ENCODE measurements at regions not wholly inside any gene's neighbourhood (a gene's known extent, or its start where the extent isn't known, plus 50 kb on each side); places are given as distances from the start of the nearest gene placed in this dataset.

- Histone ChIP-seq H3K4me2 (ENCODE audit: insufficient read depth, low read length) (no peak overlapping the region), H3K4me1 (replicated peaks in 1 of 2; ENCODE audit: control insufficient read depth in 2 of 2, insufficient read depth in 2 of 2, low read length in 2 of 2) (no peaks in the 10 kb centered on the region)
- CTCF ChIA-PET (ENCODE audit: low intra/inter-chr PET ratio): no interaction called here
- peak; percentile 56; the same call in 1 of the 2 replicates for TF ChIP-seq ARID3B (CRISPR knock-in tag; IDR thresholded peaks at IDR 0.05; ENCODE audit: borderline replicate concordance)
- TF ChIP-seq IRF2 (CRISPR knock-in tag; IDR thresholded peaks at IDR 0.05): 0 out of 2 replicates have a peak, but pooled peaks have one; percentile 35
- no peak for TF ChIP-seq KDM1A (IDR thresholded peaks at IDR 0.05)
- TF ChIP-seq MGA (IDR thresholded peaks at IDR 0.05): no peak
- 0 out of 2 replicates have a peak, but pooled peaks have one; percentile 15 for TF ChIP-seq E2F3 (CRISPR knock-in tag; IDR thresholded peaks at IDR 0.05)
These were observed 101.5 kb downstream of the ZNF280B start for GRCh38 chr22:22407061-22407460.

More at GRCh38 chr22:22407061-22407460, 101.5 kb downstream of the ZNF280B start:
- Histone ChIP-seq H3K27me3 (ENCODE audit: control insufficient read depth in 2 of 2, insufficient read depth in 2 of 2, low read length in 2 of 2) (peaks cover 21 to 59% of the 10 kb centered on the region in 2 experiments; a peak in 4 of 5 replicates), H2AFZ (ENCODE audit: low read depth, low read length) (no peak overlapping the region), H3K4me3 (no peak overlapping the region), H3K9me1 (ENCODE audit: control insufficient read depth, insufficient read depth, low read length) (peaks cover 6% of the 10 kb centered on the region), H3K79me2 (ENCODE audit: control insufficient read depth, insufficient read depth, low read length) (no peaks in the 10 kb centered on the region), H3K9me3 (replicated peaks; ENCODE audit: control insufficient read depth, insufficient read depth, low read depth, low read length) (no peaks in the 10 kb centered on the region), H3K9ac (ENCODE audit: insufficient read depth in 1 of 2, low read depth in 2 of 2, low read length in 2 of 2) (no peak overlapping the region), H3K27ac (ENCODE audit: extremely low read depth, low read depth, low read length) (no peak overlapping the region), H4K20me1 (replicated peaks; ENCODE audit: control insufficient read depth, insufficient read depth, low read length) (peaks cover 18% of the 10 kb centered on the region), H3K36me3 (ENCODE audit: control insufficient read depth, insufficient read depth, low read length) (no peaks in the 10 kb centered on the region)
- POLR2A ChIA-PET: interaction anchor here (0.6 to 1.1 kb wide), 10 partner anchors 9 to 235 kb away, joined by 3 to 6 read pairs (median 3); no protein-coding TSS in a partner anchor
- 0% methylated on average over 5 of the region's 5 CpGs for WGBS (ENCODE audit: insufficient coverage, low coverage, missing lambda C conversion rate)
- no peak for ATAC-seq
- intact Hi-C loops (cut with micrococcal nuclease): no loop called here
- no peak for FAIRE-seq
- DNase-seq (ENCODE audit: extremely low read depth in 1 of 4, low spot score in 3 of 4): peak in 1 of 4 experiments; percentile 35
- in situ Hi-C loops (cut with MboI): no loop called here
- no TSS peak for BruUV-seq (replicated peaks)
